Panc1 (cell line): ENCODE measurements at regions not wholly inside any gene's neighbourhood (a gene's known extent, or its start where the extent isn't known, plus 50 kb on each side); places are given as distances from the start of the nearest gene placed in this dataset.

Experiments
- CTCF ChIP-seq: fragments of 450-650 bp; IDR thresholded peaks from 2 replicates; pipeline ENCODE4 v1.5.1; 2017; ENCODE audit warnings: mild to moderate bottlenecking
- POLR2AphosphoS5 ChIP-seq: IDR thresholded peaks from 2 replicates; pipeline ENCODE4 v1.6.1; 2012; ENCODE audit warnings: mild to moderate bottlenecking, low read depth, low read length, moderate library complexity
- SIN3A ChIP-seq: IDR thresholded peaks from 2 replicates; pipeline ENCODE4 v1.6.1; 2012; ENCODE audit warnings: low read depth, mild to moderate bottlenecking, low read length, moderate library complexity, borderline replicate concordance; ENCODE audit not compliant: insufficient read depth
- TCF7L2 ChIP-seq: IDR thresholded peaks from 2 replicates; pipeline ENCODE4 v1.6.1; 2011; ENCODE audit warnings: mild to moderate bottlenecking, low read depth, low read length, inconsistent platforms
- TF ChIP-seq, protein P1 (sequence below), 2 experiments: IDR thresholded peaks; 2 replicates each; pipeline ENCODE4 v1.6.1; 2011 to 2012; ENCODE audit warnings: low read depth in 2 of 2, control low read depth in 1 of 2, low read length in 1 of 2, mild to moderate bottlenecking in 1 of 2, moderate library complexity in 1 of 2; ENCODE audit not compliant: insufficient read depth in 1 of 2

- TF ChIP-seq CTCF (no peak), POLR2AphosphoS5 (no peak), TCF7L2 (no peak), SIN3A (no peak)
- TF ChIP-seq, protein P1, sequence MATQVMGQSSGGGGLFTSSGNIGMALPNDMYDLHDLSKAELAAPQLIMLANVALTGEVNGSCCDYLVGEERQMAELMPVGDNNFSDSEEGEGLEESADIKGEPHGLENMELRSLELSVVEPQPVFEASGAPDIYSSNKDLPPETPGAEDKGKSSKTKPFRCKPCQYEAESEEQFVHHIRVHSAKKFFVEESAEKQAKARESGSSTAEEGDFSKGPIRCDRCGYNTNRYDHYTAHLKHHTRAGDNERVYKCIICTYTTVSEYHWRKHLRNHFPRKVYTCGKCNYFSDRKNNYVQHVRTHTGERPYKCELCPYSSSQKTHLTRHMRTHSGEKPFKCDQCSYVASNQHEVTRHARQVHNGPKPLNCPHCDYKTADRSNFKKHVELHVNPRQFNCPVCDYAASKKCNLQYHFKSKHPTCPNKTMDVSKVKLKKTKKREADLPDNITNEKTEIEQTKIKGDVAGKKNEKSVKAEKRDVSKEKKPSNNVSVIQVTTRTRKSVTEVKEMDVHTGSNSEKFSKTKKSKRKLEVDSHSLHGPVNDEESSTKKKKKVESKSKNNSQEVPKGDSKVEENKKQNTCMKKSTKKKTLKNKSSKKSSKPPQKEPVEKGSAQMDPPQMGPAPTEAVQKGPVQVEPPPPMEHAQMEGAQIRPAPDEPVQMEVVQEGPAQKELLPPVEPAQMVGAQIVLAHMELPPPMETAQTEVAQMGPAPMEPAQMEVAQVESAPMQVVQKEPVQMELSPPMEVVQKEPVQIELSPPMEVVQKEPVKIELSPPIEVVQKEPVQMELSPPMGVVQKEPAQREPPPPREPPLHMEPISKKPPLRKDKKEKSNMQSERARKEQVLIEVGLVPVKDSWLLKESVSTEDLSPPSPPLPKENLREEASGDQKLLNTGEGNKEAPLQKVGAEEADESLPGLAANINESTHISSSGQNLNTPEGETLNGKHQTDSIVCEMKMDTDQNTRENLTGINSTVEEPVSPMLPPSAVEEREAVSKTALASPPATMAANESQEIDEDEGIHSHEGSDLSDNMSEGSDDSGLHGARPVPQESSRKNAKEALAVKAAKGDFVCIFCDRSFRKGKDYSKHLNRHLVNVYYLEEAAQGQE (IDR thresholded peaks at IDR 0.05; ENCODE audit: insufficient read depth in 1 of 2, low read depth in 2 of 2, low read length in 1 of 2) = no peak
Measured at GRCh38 chr1:98515744-98516143, 145.8 kb upstream of the SNX7 start.
